Hepatocyte (in vitro differentiated cells): ENCODE measurements at regions not wholly inside any gene's neighbourhood (a gene's known extent, or its start where the extent isn't known, plus 50 kb on each side); places are given as distances from the start of the nearest gene placed in this dataset.
"Not testable (repeated sequence)": the region's sequence is repeated elsewhere in the genome, so short reads cannot be mapped to it uniquely, and the experiment has no call there.

Experiments
- CTCF ChIP-seq: fragments of 200-600 bp; sonication (generic); IDR thresholded peaks from 2 replicates; pipeline ENCODE4 v1.5.1; 2016; ENCODE audit warnings: antibody characterized with exemption, mild to moderate bottlenecking; ENCODE audit not compliant: poor library complexity
- EZH2 ChIP-seq: fragments of 200-600 bp; sonication (generic); IDR thresholded peaks from 2 replicates; pipeline ENCODE4 v1.6.1; 2016; ENCODE audit warnings: antibody characterized with exemption, mild to moderate bottlenecking, borderline replicate concordance
- EZH2phosphoT487 ChIP-seq: fragments of 200-600 bp; sonication (generic); IDR thresholded peaks from one replicate; pipeline ENCODE4 v1.6.1; 2018; ENCODE audit warnings: antibody characterized with exemption, mild to moderate bottlenecking, low read depth, moderate library complexity; ENCODE audit not compliant: unreplicated experiment, severe bottlenecking

GRCh38 chr4:8954001-8954400 lies 82.4 kb upstream of the HMX1 start:
- TF ChIP-seq CTCF, EZH2phosphoT487, EZH2: not testable (repeated sequence)
